Effector memory CD4-positive, alpha-beta T cell (primary cell): ENCODE measurements at regions not wholly inside any gene's neighbourhood (a gene's known extent, or its start where the extent isn't known, plus 50 kb on each side); places are given as distances from the start of the nearest gene placed in this dataset.

Experiments used
- DNase-seq, 3 donors: peaks; one replicate each; pipeline ENCODE4 v3.0.0-alpha.2; 2020
- H3K27ac ChIP-seq: 2 replicates; pipeline ENCODE4 v1.7.0; 2013; ENCODE audit warnings: mild to moderate bottlenecking, low read length, moderate library complexity; ENCODE audit not compliant: insufficient read depth, poor library complexity, severe bottlenecking
- H3K27me3 ChIP-seq: replicated peaks from 2 replicates; pipeline ENCODE4 v1.7.0; 2013; ENCODE audit warnings: mild to moderate bottlenecking, low read length; ENCODE audit not compliant: insufficient read depth, control insufficient read depth, poor library complexity, severe bottlenecking
- H3K36me3 ChIP-seq: 2 replicates; pipeline ENCODE4 v1.7.0; 2013; ENCODE audit warnings: mild to moderate bottlenecking, low read length, moderate library complexity; ENCODE audit not compliant: control insufficient read depth, insufficient read depth
- H3K4me1 ChIP-seq: 2 replicates; pipeline ENCODE4 v1.7.0; 2013; ENCODE audit warnings: low read length, mild to moderate bottlenecking; ENCODE audit not compliant: control insufficient read depth, insufficient read depth, poor library complexity, severe bottlenecking
- H3K4me3 ChIP-seq: 2 replicates; pipeline ENCODE4 v1.7.0; 2013; ENCODE audit warnings: low read length, low read depth, mild to moderate bottlenecking; ENCODE audit not compliant: insufficient read depth, poor library complexity, severe bottlenecking
- H3K9me3 ChIP-seq: 2 replicates; pipeline ENCODE4 v1.7.0; 2013; ENCODE audit warnings: mild to moderate bottlenecking, low read length, moderate library complexity; ENCODE audit not compliant: control insufficient read depth

DNA sequence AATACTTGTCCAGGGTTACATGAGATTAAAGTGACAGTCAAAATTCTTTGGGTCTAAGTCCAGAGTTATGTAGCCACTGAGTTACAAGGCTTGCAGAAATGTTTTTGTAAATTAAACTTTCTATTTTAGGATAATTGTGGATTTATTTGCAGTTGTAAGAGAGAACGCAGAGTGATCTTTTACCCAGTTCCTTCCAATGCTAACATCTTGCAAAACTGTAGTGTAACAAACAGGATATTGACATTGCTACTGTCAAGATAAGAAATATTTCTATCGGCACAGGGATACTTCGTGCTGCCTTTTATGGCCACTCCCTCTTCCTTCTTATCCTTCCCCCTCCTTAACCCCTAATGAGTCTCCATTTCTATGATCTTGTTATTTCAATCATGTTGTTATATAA is 1022.9 kb downstream of the MCTP2 start:
- no peaks in the 10 kb centered on the region for H3K9me3 ChIP-seq
- H3K27ac ChIP-seq = no peak overlapping the region
- H3K4me3 ChIP-seq = no peak overlapping the region
- no peak for DNase-seq
- no peaks in the 10 kb centered on the region for H3K4me1 ChIP-seq
- H3K27me3 ChIP-seq = no peaks in the 10 kb centered on the region
- H3K36me3 ChIP-seq = no peaks in the 10 kb centered on the region

DNA sequence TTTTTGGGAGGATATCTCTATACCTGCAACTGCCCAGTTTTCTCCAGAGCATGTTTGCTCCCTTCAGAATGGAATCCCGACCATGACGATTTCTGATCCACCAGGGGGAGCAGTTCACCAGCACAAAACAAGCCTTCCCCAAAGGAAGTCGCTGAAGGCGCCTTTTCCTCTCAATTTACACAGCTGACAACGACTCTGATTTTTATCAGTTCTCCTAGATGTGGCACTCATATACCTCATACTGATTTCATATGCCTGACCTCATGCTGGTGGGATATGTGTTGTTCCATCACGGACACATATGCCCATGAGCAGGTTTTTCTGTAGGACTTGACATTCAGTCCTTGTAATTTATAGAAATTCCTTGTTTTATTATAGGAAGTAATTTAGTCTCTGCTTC is 1028.2 kb downstream of the MCTP2 start:
- no peak overlapping the region for H3K27ac ChIP-seq
- no peak overlapping the region for H3K4me3 ChIP-seq

DNA sequence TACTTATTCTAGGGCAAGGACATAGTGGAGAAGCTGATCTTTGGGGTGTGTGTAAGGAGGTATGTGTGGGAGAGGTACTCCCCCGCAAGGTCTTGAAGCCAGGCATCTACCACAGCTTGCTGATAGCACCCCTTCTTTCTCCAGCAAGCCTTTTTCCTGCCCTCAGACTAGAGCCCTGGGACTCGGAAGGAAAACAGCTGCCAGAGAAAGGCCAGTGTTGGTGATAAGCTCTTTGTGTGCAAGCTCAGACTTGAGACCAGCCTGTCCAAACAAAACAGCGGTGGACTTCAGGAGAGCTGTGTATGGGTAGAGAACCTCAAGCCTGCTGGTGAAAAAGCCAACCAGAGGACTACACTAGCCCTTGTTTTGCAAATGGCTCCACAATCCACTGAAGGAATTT is 1028.6 kb downstream of the MCTP2 start:
- H3K27ac ChIP-seq = no peak overlapping the region
- H3K9me3 ChIP-seq = no peaks in the 10 kb centered on the region
- no peaks in the 10 kb centered on the region for H3K27me3 ChIP-seq
- no peak for DNase-seq
- H3K4me3 ChIP-seq = no peak overlapping the region
- H3K36me3 ChIP-seq = no peaks in the 10 kb centered on the region
- H3K4me1 ChIP-seq = no peaks in the 10 kb centered on the region

More for the DNA sequence above, 1028.2 kb downstream of the MCTP2 start:
- DNase-seq = no peak
- Histone ChIP-seq H3K9me3 (no peaks in the 10 kb centered on the region), H3K4me1 (no peaks in the 10 kb centered on the region), H3K36me3 (no peaks in the 10 kb centered on the region), H3K27me3 (no peaks in the 10 kb centered on the region)

DNA sequence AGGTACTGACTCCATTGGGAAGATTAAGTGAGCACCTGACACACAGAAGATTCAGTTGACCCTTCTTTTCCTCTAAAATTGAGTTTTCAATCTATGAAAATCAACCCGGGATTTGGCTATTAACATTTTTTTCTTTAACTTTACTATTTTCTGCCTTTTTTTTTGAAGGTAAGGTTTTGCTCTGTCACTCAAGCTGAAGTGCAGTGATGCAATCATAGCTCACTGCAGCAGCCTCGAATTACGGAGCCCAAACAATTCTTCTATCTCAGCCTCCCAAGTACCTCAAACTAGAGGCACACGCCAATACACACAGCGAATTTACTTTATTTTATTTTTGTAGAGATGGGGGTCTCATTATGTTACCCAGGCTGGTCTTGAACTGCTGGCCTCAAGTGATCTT is 1029.5 kb downstream of the MCTP2 start:
- H3K4me1 ChIP-seq = no peaks in the 10 kb centered on the region
- no peaks in the 10 kb centered on the region for H3K36me3 ChIP-seq
- no peak for DNase-seq
- no peaks in the 10 kb centered on the region for H3K27me3 ChIP-seq
- H3K4me3 ChIP-seq = no peak overlapping the region
- H3K27ac ChIP-seq = no peak overlapping the region
- H3K9me3 ChIP-seq = no peaks in the 10 kb centered on the region

DNA sequence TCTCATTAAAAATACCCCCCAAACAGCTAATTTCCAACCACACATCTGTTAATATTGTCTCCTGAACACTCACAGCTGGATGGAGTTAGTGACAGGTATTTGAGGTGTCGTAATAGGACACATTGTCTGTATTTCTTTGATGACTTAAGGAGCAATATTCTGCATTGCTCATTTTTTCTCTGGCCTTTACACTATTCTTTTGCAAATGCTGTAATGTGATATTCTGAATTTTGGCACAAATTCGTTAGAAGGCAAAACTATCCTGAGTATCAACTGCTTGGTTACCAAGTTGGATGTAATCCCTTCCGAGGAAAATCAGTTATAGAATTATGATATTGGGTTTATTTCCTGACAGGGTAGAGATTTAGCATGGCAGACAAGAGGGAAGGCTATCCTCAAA is 1030.2 kb downstream of the MCTP2 start:
- H3K27me3 ChIP-seq = no peaks in the 10 kb centered on the region
- H3K36me3 ChIP-seq = no peaks in the 10 kb centered on the region
- DNase-seq = no peak

DNA sequence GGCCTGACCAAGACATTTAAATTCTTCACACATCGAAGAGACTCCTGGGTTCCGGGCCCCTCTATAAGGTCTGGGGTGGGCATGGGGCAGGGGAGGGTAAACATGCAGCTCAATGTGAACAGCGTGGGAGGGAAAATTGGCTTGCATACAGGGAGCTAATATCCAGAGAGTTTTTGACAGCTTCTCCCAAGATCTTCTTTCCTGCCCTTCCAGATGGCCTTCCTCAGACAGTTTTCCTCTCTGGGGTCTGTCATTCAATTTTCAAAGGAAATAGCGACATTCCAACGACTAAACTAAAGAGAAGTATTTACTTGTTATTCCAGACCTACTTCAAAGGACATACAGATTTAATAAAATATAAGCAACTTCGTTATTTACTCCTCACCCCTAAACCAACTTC is 1030.6 kb downstream of the MCTP2 start:
- Histone ChIP-seq H3K9me3 (no peaks in the 10 kb centered on the region), H3K27me3 (no peaks in the 10 kb centered on the region), H3K36me3 (no peaks in the 10 kb centered on the region), H3K27ac (no peak overlapping the region), H3K4me1 (no peaks in the 10 kb centered on the region), H3K4me3 (no peak overlapping the region)
- no peak for DNase-seq

More for the DNA sequence above, 1030.2 kb downstream of the MCTP2 start:
- H3K9me3 ChIP-seq = no peaks in the 10 kb centered on the region
- H3K4me1 ChIP-seq = no peaks in the 10 kb centered on the region
- no peak overlapping the region for H3K4me3 ChIP-seq
- no peak overlapping the region for H3K27ac ChIP-seq

DNA sequence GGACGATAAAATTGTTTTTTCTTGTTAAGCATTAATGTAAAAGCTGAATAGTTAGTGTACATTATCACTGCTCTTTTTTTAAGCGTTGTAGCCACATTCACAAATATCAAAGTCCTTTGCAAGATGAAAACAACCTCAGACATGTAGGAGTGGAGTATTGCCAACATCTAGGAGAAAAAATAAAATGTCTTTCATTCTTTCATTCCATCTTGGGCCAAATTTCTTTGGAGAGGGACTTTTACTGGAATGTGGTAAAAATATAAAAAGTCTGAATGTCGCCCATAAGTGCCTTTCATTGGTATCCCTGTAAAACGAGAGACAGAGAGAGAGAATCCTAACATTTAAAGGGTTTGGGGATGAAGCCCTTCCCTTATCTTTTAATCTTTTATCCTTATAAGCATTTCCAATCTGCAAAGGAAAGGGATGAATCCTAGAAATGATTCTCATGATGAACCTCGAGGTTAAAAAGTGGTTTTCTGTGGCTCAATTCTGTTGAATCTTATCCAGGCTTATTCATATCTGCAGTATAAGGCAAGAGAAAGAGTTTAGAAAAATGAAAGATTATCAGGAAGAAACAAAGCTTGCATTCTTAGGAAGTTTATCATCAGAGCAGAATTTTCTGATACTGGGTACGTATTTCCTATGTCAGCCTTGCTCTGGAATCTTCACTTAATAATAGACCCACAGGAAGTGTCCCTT is 1031.7 kb downstream of the MCTP2 start:
- Histone ChIP-seq H3K27ac (no peak overlapping the region), H3K27me3 (no peaks in the 10 kb centered on the region)

DNA sequence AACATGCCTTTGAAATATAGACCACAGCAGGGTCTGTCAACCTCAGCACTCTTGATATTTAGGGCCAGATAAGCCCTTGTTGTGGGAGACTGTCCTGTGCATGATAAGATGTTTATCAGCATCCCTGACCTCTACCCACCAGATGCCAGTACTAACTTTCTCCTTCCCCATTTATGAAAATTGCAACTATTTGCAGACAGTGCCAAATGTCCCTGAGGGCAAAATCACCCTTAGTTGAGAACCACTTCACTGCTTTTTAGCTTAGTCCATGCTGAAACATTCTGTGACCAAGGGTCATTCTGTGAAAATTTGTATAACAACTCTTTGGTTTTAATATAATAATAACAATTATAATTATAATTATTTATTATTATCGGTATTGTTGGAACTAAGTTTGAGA is 1032.4 kb downstream of the MCTP2 start:
- Histone ChIP-seq H3K36me3 (no peaks in the 10 kb centered on the region), H3K4me1 (no peaks in the 10 kb centered on the region), H3K27me3 (no peaks in the 10 kb centered on the region), H3K9me3 (no peaks in the 10 kb centered on the region), H3K27ac (no peak overlapping the region), H3K4me3 (no peak overlapping the region)
- DNase-seq = no peak

More for the DNA sequence above, 1031.7 kb downstream of the MCTP2 start:
- H3K36me3 ChIP-seq = no peaks in the 10 kb centered on the region
- no peaks in the 10 kb centered on the region for H3K9me3 ChIP-seq
- H3K4me3 ChIP-seq = no peak overlapping the region
- no peak for DNase-seq
- no peaks in the 10 kb centered on the region for H3K4me1 ChIP-seq

DNA sequence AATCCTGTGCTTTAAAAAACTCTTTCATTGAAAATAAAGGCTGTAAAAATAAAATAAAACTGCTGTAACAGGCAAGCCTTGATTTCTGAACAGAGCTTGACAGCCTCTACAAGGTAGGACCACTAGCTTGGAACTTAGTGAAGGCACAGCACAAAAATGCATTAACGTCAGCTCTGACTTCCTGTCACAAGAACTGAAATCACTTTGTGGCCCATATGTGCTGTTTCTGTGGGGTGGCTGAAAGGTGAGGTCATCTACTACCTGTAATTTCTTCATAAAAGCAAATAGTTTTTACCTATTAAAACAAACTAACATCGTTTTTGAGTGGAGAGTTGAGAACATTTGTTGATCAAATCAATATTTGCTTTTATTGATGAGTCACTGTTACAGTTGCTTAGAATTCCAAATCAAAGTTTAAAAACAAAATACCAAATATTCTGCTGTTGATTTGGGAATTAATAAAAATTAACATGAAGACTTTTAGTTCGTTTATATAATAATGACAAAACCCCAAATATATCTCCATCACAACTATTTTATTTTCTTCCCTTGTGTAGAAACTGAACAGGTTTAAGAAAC is 1034.1 kb downstream of the MCTP2 start:
- DNase-seq = no peak
- Histone ChIP-seq H3K4me3 (no peak overlapping the region), H3K27me3 (no peaks in the 10 kb centered on the region), H3K4me1 (no peaks in the 10 kb centered on the region), H3K27ac (no peak overlapping the region), H3K9me3 (no peaks in the 10 kb centered on the region), H3K36me3 (no peaks in the 10 kb centered on the region)

DNA sequence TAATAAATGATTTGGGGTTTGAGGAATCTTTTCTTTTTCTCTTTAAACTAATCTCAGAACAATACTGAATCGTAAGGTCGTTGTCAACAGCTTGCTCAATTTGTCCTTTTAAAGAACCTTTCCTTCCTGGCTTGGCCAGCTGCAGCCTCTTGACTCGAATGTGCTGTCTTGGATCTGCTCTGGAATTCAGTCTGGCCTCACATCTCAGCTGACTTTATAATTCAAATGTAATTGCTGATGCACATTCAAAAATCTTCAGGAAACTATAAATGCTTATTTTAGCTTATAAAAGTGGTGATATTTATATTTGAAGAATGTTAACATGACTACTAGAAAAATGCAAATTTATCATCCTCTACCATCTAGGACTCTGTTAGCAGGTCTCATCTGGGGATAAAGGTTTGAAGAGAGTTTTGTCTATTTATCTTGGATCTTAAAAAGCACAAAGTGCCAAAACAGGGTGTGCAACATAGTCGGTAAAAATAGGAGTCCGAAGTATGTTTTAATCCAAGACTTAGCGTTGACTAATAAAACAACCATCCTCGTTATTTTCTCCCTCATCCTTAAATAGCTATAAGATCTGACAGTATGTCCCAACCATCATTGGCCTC is 1035.2 kb downstream of the MCTP2 start:
- no peak for DNase-seq

More for the DNA sequence above, 1035.2 kb downstream of the MCTP2 start:
- H3K27ac ChIP-seq = no peak overlapping the region
- H3K36me3 ChIP-seq = no peaks in the 10 kb centered on the region
- H3K4me3 ChIP-seq = no peak overlapping the region
- H3K4me1 ChIP-seq = no peaks in the 10 kb centered on the region
- H3K27me3 ChIP-seq = no peaks in the 10 kb centered on the region
- no peaks in the 10 kb centered on the region for H3K9me3 ChIP-seq
